ENCODE measurements at regions not wholly inside any gene's neighbourhood (a gene's known extent, or its start where the extent isn't known, plus 50 kb on each side); places are given as distances from the start of the nearest gene placed in this dataset.

GRCh38 chr3:7854266-7854665 lies 647.4 kb upstream of the LMCD1 start:
- H2BK15ac ChIP-seq (ENCODE audit: low read depth, poor library complexity, severe bottlenecking): no peak overlapping the region
- H3K4ac ChIP-seq (ENCODE audit: low read depth in 1 of 2, low read length in 2 of 2): no peak overlapping the region
- no peaks in the 10 kb centered on the region for H3K79me1 ChIP-seq (replicated peaks; ENCODE audit: low read length, poor library complexity, severe bottlenecking)
- no peak overlapping the region for H3K23ac ChIP-seq (ENCODE audit: low read length in 2 of 2)
- H2BK5ac ChIP-seq (ENCODE audit: low read depth, low read length, poor library complexity, severe bottlenecking): no peak overlapping the region
- no peaks in the 10 kb centered on the region for H3K27me3 ChIP-seq (ENCODE audit: control insufficient read depth in 1 of 2, insufficient read depth in 1 of 2, low read length in 2 of 2)
- no peak overlapping the region for H2BK120ac ChIP-seq (ENCODE audit: low read depth, low read length)
- no peaks in the 10 kb centered on the region for H3K4me1 ChIP-seq (ENCODE audit: control insufficient read depth, insufficient read depth, low read depth, low read length)
- H3K36me3 ChIP-seq (ENCODE audit: control insufficient read depth in 1 of 2, insufficient read depth in 2 of 2, low read depth in 1 of 2, low read length in 2 of 2): no peaks in the 10 kb centered on the region
- WGBS: no CpG with 5 or more reads among the region's 3 CpGs
- H4K91ac ChIP-seq (ENCODE audit: low read length): no peak overlapping the region
- peaks cover 4% of the 10 kb centered on the region for H3K9me3 ChIP-seq (ENCODE audit: control insufficient read depth, low read length)
- no peak overlapping the region for H3K4me2 ChIP-seq (ENCODE audit: low read length, poor library complexity, severe bottlenecking)
- H2BK12ac ChIP-seq (ENCODE audit: low read length in 2 of 2): no peak overlapping the region
- no peak for DNase-seq
- H3K27ac ChIP-seq (ENCODE audit: low read length, poor library complexity, severe bottlenecking): no peak overlapping the region
- H4K8ac ChIP-seq (ENCODE audit: low read length): no peak overlapping the region
- no peak overlapping the region for H3K18ac ChIP-seq (ENCODE audit: low read depth in 1 of 2, low read length in 2 of 2)
- H2AK5ac ChIP-seq (ENCODE audit: low read length, severe bottlenecking): no peak overlapping the region
- H3K14ac ChIP-seq (ENCODE audit: low read length in 2 of 2): no peak overlapping the region
- no peak overlapping the region for H3K4me3 ChIP-seq (ENCODE audit: insufficient read depth in 1 of 2, low read depth in 1 of 2, low read length in 2 of 2)
- no peak overlapping the region for H3K9ac ChIP-seq (ENCODE audit: low read length)
- no peak overlapping the region for H2AFZ ChIP-seq (ENCODE audit: low read depth, low read length)

- Histone ChIP-seq H3K27me3 (ENCODE audit: control insufficient read depth in 1 of 2, insufficient read depth in 1 of 2, low read length in 2 of 2) (no peaks in the 10 kb centered on the region), H2AK5ac (ENCODE audit: low read length, severe bottlenecking) (no peak overlapping the region), H2BK5ac (ENCODE audit: low read depth, low read length, poor library complexity, severe bottlenecking) (no peak overlapping the region), H2BK120ac (ENCODE audit: low read depth, low read length) (no peak overlapping the region), H3K23ac (ENCODE audit: low read length in 2 of 2) (no peak overlapping the region), H3K4ac (ENCODE audit: low read depth in 1 of 2, low read length in 2 of 2) (no peak overlapping the region), H3K27ac (ENCODE audit: low read length, poor library complexity, severe bottlenecking) (no peak overlapping the region), H3K79me1 (replicated peaks; ENCODE audit: low read length, poor library complexity, severe bottlenecking) (no peaks in the 10 kb centered on the region), H4K8ac (ENCODE audit: low read length) (no peak overlapping the region), H4K91ac (ENCODE audit: low read length) (no peak overlapping the region), H3K9ac (ENCODE audit: low read length) (no peak overlapping the region), H3K36me3 (ENCODE audit: control insufficient read depth in 1 of 2, insufficient read depth in 2 of 2, low read depth in 1 of 2, low read length in 2 of 2) (no peaks in the 10 kb centered on the region), H3K9me3 (ENCODE audit: control insufficient read depth, low read length) (peaks cover 4% of the 10 kb centered on the region), H2AFZ (ENCODE audit: low read depth, low read length) (no peak overlapping the region), H2BK12ac (ENCODE audit: low read length in 2 of 2) (no peak overlapping the region), H3K4me3 (ENCODE audit: insufficient read depth in 1 of 2, low read depth in 1 of 2, low read length in 2 of 2) (no peak overlapping the region), H3K18ac (ENCODE audit: low read depth in 1 of 2, low read length in 2 of 2) (no peak overlapping the region), H2BK15ac (ENCODE audit: low read depth, poor library complexity, severe bottlenecking) (no peak overlapping the region), H3K14ac (ENCODE audit: low read length in 2 of 2) (no peak overlapping the region), H3K4me2 (ENCODE audit: low read length, poor library complexity, severe bottlenecking) (no peak overlapping the region), H3K4me1 (ENCODE audit: control insufficient read depth, insufficient read depth, low read depth, low read length) (no peaks in the 10 kb centered on the region)
- no peak for DNase-seq
- 41% methylated on average over 5 of the region's 5 CpGs for WGBS
These were observed 646.9 kb upstream of the LMCD1 start for GRCh38 chr3:7854721-7855120.

- no peak overlapping the region for H3K18ac ChIP-seq (ENCODE audit: low read depth in 1 of 2, low read length in 2 of 2)
- 95% methylated on average over 4 of the region's 4 CpGs for WGBS
- no peak overlapping the region for H4K8ac ChIP-seq (ENCODE audit: low read length)
- H2AFZ ChIP-seq (ENCODE audit: low read depth, low read length): no peak overlapping the region
- no peaks in the 10 kb centered on the region for H3K79me1 ChIP-seq (replicated peaks; ENCODE audit: low read length, poor library complexity, severe bottlenecking)
- peaks cover 5% of the 10 kb centered on the region for H3K9me3 ChIP-seq (ENCODE audit: control insufficient read depth, low read length)
- H3K36me3 ChIP-seq (ENCODE audit: control insufficient read depth in 1 of 2, insufficient read depth in 2 of 2, low read depth in 1 of 2, low read length in 2 of 2): no peaks in the 10 kb centered on the region
- H4K91ac ChIP-seq (ENCODE audit: low read length): no peak overlapping the region
- no peak overlapping the region for H3K9ac ChIP-seq (ENCODE audit: low read length)
- no peak overlapping the region for H2BK120ac ChIP-seq (ENCODE audit: low read depth, low read length)
- no peak overlapping the region for H2BK15ac ChIP-seq (ENCODE audit: low read depth, poor library complexity, severe bottlenecking)
- H3K4me1 ChIP-seq (ENCODE audit: control insufficient read depth, insufficient read depth, low read depth, low read length): no peaks in the 10 kb centered on the region
- no peak overlapping the region for H3K4ac ChIP-seq (ENCODE audit: low read depth in 1 of 2, low read length in 2 of 2)
- H3K14ac ChIP-seq (ENCODE audit: low read length in 2 of 2): no peak overlapping the region
- H3K4me2 ChIP-seq (ENCODE audit: low read length, poor library complexity, severe bottlenecking): no peak overlapping the region
- H3K4me3 ChIP-seq (ENCODE audit: insufficient read depth in 1 of 2, low read depth in 1 of 2, low read length in 2 of 2): no peak overlapping the region
- no peak overlapping the region for H3K27ac ChIP-seq (ENCODE audit: low read length, poor library complexity, severe bottlenecking)
- no peaks in the 10 kb centered on the region for H3K27me3 ChIP-seq (ENCODE audit: control insufficient read depth in 1 of 2, insufficient read depth in 1 of 2, low read length in 2 of 2)
- H2BK5ac ChIP-seq (ENCODE audit: low read depth, low read length, poor library complexity, severe bottlenecking): no peak overlapping the region
- no peak overlapping the region for H2BK12ac ChIP-seq (ENCODE audit: low read length in 2 of 2)
- H3K23ac ChIP-seq (ENCODE audit: low read length in 2 of 2): no peak overlapping the region
- H2AK5ac ChIP-seq (ENCODE audit: low read length, severe bottlenecking): no peak overlapping the region
- no peak for DNase-seq
These were observed 636.0 kb upstream of the LMCD1 start for GRCh38 chr3:7865611-7866010.

GRCh38 chr3:7867587-7867986 lies 634.0 kb upstream of the LMCD1 start:
- H3K36me3 ChIP-seq (ENCODE audit: control insufficient read depth in 1 of 2, insufficient read depth in 2 of 2, low read depth in 1 of 2, low read length in 2 of 2): no peaks in the 10 kb centered on the region
- H2AFZ ChIP-seq (ENCODE audit: low read depth, low read length): no peak overlapping the region
- no peak overlapping the region for H2BK120ac ChIP-seq (ENCODE audit: low read depth, low read length)
- H2AK5ac ChIP-seq (ENCODE audit: low read length, severe bottlenecking): no peak overlapping the region
- no peak overlapping the region for H2BK5ac ChIP-seq (ENCODE audit: low read depth, low read length, poor library complexity, severe bottlenecking)
- no peaks in the 10 kb centered on the region for H3K27me3 ChIP-seq (ENCODE audit: control insufficient read depth in 1 of 2, insufficient read depth in 1 of 2, low read length in 2 of 2)
- H3K23ac ChIP-seq (ENCODE audit: low read length in 2 of 2): no peak overlapping the region
- H3K4me1 ChIP-seq (ENCODE audit: control insufficient read depth, insufficient read depth, low read depth, low read length): no peaks in the 10 kb centered on the region
- H2BK15ac ChIP-seq (ENCODE audit: low read depth, poor library complexity, severe bottlenecking): no peak overlapping the region
- H3K79me1 ChIP-seq (replicated peaks; ENCODE audit: low read length, poor library complexity, severe bottlenecking): no peaks in the 10 kb centered on the region
- WGBS: 90% methylated on average over 4 of the region's 5 CpGs
- H3K27ac ChIP-seq (ENCODE audit: low read length, poor library complexity, severe bottlenecking): no peak overlapping the region
- H3K4me2 ChIP-seq (ENCODE audit: low read length, poor library complexity, severe bottlenecking): no peak overlapping the region
- H3K4me3 ChIP-seq (ENCODE audit: insufficient read depth in 1 of 2, low read depth in 1 of 2, low read length in 2 of 2): no peak overlapping the region
- H3K18ac ChIP-seq (ENCODE audit: low read depth in 1 of 2, low read length in 2 of 2): no peak overlapping the region
- no peak overlapping the region for H4K8ac ChIP-seq (ENCODE audit: low read length)
- DNase-seq: no peak
- H3K14ac ChIP-seq (ENCODE audit: low read length in 2 of 2): no peak overlapping the region
- peaks cover 5% of the 10 kb centered on the region for H3K9me3 ChIP-seq (ENCODE audit: control insufficient read depth, low read length)
- H3K9ac ChIP-seq (ENCODE audit: low read length): no peak overlapping the region
- H2BK12ac ChIP-seq (ENCODE audit: low read length in 2 of 2): no peak overlapping the region
- H3K4ac ChIP-seq (ENCODE audit: low read depth in 1 of 2, low read length in 2 of 2): no peak overlapping the region
- no peak overlapping the region for H4K91ac ChIP-seq (ENCODE audit: low read length)

Data from mesenchymal stem cell (in vitro differentiated cells and primary cell).